Panc1 (cell line): ENCODE measurements at regions not wholly inside any gene's neighbourhood (a gene's known extent, or its start where the extent isn't known, plus 50 kb on each side); places are given as distances from the start of the nearest gene placed in this dataset.

Experiments
- ATAC-seq: fragments of 200-7000 bp; cut with Tn5 transposase; 2 replicates; pipeline ENCODE4 v1.9.1; 2020; ENCODE audit warnings: mild to moderate bottlenecking, moderate library complexity
- BruUV-seq: library from RNA; stranded (reverse); fragments of 400-500 nt; replicated peaks from 2 replicates; lab custom pipeline; 2021; lab: Mats Ljungman, UMichigan
- CTCF ChIA-PET: fragments of 300-600 bp; sonication (Branson Sonifier 250); formaldehyde crosslinking; loops from one replicate; lab custom pipeline; 2022; ENCODE audit warnings: antibody characterized with exemption; lab: Charles Lee
- POLR2A ChIA-PET: fragments of 300-600 bp; sonication (Branson Sonifier 250); formaldehyde crosslinking; loops from one replicate; lab custom pipeline; 2022; ENCODE audit warnings: antibody characterized with exemption; lab: Charles Lee
- DNase-seq: peaks from one replicate; pipeline ENCODE4 v3.0.0-alpha.2; 2010; ENCODE audit warnings: low read depth, low spot score
- H3K27ac ChIP-seq: 2 replicates; pipeline ENCODE4 v1.5.1; 2011; ENCODE audit warnings: mild to moderate bottlenecking, low read length, inconsistent platforms
- H3K27me3 ChIP-seq: fragments of 200-500 bp; sonication (Bioruptor generic); 2 replicates; pipeline ENCODE4 v1.6.0; 2014; ENCODE audit warnings: low read length, inconsistent platforms; ENCODE audit not compliant: control insufficient read depth, insufficient read depth
- H3K36me3 ChIP-seq: fragments of 200-500 bp; sonication (Bioruptor generic); 2 replicates; pipeline ENCODE4 v1.5.1; 2014; ENCODE audit warnings: inconsistent platforms, mild to moderate bottlenecking, low read length, moderate library complexity; ENCODE audit not compliant: control insufficient read depth, insufficient read depth
- H3K4me1 ChIP-seq: 2 replicates; pipeline ENCODE4 v1.5.1; 2011; ENCODE audit warnings: inconsistent platforms, mild to moderate bottlenecking, low read length, moderate library complexity; ENCODE audit not compliant: control insufficient read depth, insufficient read depth
- H3K4me3 ChIP-seq, 2 experiments: 2 replicates each; pipeline ENCODE4 v1.5.1; 2011 to 2012; ENCODE audit warnings: low read depth in 2 of 2, low read length in 2 of 2, mild to moderate bottlenecking in 2 of 2, inconsistent platforms in 1 of 2, moderate library complexity in 1 of 2
- H3K9me3 ChIP-seq: fragments of 200-500 bp; sonication (Bioruptor generic); 2 replicates; pipeline ENCODE4 v1.5.1; 2014; ENCODE audit warnings: low read depth, mild to moderate bottlenecking, inconsistent platforms, low read length, moderate library complexity; ENCODE audit not compliant: control insufficient read depth, insufficient read depth
- POLR2AphosphoS5 ChIP-seq: IDR thresholded peaks from 2 replicates; pipeline ENCODE4 v1.6.1; 2012; ENCODE audit warnings: mild to moderate bottlenecking, low read depth, low read length, moderate library complexity
- REST ChIP-seq, 2 experiments: IDR thresholded peaks; 2 replicates each; pipeline ENCODE4 v1.6.1; 2011 to 2012; ENCODE audit warnings: low read depth in 2 of 2, control low read depth in 1 of 2, low read length in 1 of 2, mild to moderate bottlenecking in 1 of 2, moderate library complexity in 1 of 2; ENCODE audit not compliant: insufficient read depth in 1 of 2
- SIN3A ChIP-seq: IDR thresholded peaks from 2 replicates; pipeline ENCODE4 v1.6.1; 2012; ENCODE audit warnings: low read depth, mild to moderate bottlenecking, low read length, moderate library complexity, borderline replicate concordance; ENCODE audit not compliant: insufficient read depth
- TCF7L2 ChIP-seq: IDR thresholded peaks from 2 replicates; pipeline ENCODE4 v1.6.1; 2011; ENCODE audit warnings: mild to moderate bottlenecking, low read depth, low read length, inconsistent platforms
- in situ Hi-C: cut with HindIII; loops from 2 replicates; pipeline ENCODE4 v1.10.0; 2016; ENCODE audit warnings: low sequenced_read_pairs, low pct_unique_long_range_greater_than_20kb
- intact Hi-C: fragments of 100-400 bp; cut with micrococcal nuclease; formaldehyde crosslinking; loops from one replicate; pipeline ENCODE4 v1.10.0; 2022; ENCODE audit not compliant: unreplicated experiment
- TF ChIP-seq, protein P1 (sequence below): fragments of 450-650 bp; IDR thresholded peaks from 2 replicates; pipeline ENCODE4 v1.5.1; 2017; ENCODE audit warnings: mild to moderate bottlenecking

DNA sequence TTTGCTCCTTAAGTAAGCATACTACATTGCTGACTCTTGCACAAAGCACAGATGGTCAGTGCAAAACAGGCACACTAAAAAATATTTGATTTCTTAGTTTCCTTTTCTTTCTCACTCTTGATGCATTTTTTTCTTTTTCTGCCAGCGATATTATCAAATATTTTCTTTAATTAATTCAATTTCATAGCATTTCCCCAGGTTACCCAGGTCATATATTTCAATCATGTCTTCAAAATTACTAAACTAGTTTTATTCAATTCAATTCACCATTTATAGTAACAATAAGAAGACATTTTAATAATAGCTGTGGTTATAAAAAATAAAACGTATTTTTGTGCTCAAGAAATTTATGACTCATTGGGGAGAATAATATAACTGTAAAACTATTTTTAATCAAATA is 421.2 kb downstream of the GASK1B start:
- in situ Hi-C loops, result no loop called here
- BruUV-seq, result no TSS peak
- ATAC-seq, result no peak
- ChIA-PET CTCF (no interaction called here), POLR2A (no interaction called here)
- intact Hi-C loops, result no loop called here
- Histone ChIP-seq H3K9me3 (no peaks in the 10 kb centered on the region), H3K4me3 (no peak overlapping the region), H3K36me3 (no peaks in the 10 kb centered on the region), H3K27ac (no peak overlapping the region), H3K27me3 (no peaks in the 10 kb centered on the region), H3K4me1 (no peaks in the 10 kb centered on the region)
- TF ChIP-seq TCF7L2 (no peak), SIN3A (no peak), REST (IDR thresholded peaks at IDR 0.05; ENCODE audit: insufficient read depth in 1 of 2, low read depth in 2 of 2, low read length in 1 of 2) (no peak), POLR2AphosphoS5 (no peak)
- TF ChIP-seq, protein P1, sequence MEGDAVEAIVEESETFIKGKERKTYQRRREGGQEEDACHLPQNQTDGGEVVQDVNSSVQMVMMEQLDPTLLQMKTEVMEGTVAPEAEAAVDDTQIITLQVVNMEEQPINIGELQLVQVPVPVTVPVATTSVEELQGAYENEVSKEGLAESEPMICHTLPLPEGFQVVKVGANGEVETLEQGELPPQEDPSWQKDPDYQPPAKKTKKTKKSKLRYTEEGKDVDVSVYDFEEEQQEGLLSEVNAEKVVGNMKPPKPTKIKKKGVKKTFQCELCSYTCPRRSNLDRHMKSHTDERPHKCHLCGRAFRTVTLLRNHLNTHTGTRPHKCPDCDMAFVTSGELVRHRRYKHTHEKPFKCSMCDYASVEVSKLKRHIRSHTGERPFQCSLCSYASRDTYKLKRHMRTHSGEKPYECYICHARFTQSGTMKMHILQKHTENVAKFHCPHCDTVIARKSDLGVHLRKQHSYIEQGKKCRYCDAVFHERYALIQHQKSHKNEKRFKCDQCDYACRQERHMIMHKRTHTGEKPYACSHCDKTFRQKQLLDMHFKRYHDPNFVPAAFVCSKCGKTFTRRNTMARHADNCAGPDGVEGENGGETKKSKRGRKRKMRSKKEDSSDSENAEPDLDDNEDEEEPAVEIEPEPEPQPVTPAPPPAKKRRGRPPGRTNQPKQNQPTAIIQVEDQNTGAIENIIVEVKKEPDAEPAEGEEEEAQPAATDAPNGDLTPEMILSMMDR, result no peak
- DNase-seq, result no peak

DNA sequence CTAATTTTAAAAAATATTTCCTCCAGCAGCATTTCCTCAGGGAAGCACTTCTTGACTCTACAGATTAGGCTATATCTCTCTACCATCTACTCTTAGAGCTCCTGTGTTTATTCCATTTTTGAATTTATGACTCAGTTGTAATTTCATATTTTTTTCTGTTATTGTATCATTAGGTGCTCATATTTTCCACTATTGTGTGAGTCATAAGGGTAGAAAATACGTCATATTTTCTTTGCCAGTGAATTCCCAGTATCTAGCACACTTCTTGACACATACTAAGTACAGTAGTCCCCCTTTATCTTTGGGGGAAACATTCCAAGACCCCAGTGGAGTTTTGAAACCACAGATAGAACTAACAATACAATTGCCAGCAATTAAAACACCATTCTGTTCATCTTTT is 431.2 kb downstream of the GASK1B start:
- no peak for TF ChIP-seq TCF7L2
- TF ChIP-seq POLR2AphosphoS5, result no peak
- no peak for TF ChIP-seq REST (IDR thresholded peaks at IDR 0.05; ENCODE audit: insufficient read depth in 1 of 2, low read depth in 2 of 2, low read length in 1 of 2)
- TF ChIP-seq, protein P1, result no peak
- TF ChIP-seq SIN3A, result no peak
- Histone ChIP-seq H3K9me3 (no peaks in the 10 kb centered on the region), H3K4me1 (no peaks in the 10 kb centered on the region), H3K36me3 (no peaks in the 10 kb centered on the region), H3K4me3 (no peak overlapping the region), H3K27me3 (no peaks in the 10 kb centered on the region), H3K27ac (no peak overlapping the region)
- intact Hi-C loops, result no loop called here
- no TSS peak for BruUV-seq
- DNase-seq (no peak), ATAC-seq (no peak)
- CTCF ChIA-PET, result no interaction called here
- POLR2A ChIA-PET, result no interaction called here
- in situ Hi-C loops, result no loop called here
